ENCODE measurements at regions not wholly inside any gene's neighbourhood (a gene's known extent, or its start where the extent isn't known, plus 50 kb on each side); places are given as distances from the start of the nearest gene placed in this dataset.

DNA sequence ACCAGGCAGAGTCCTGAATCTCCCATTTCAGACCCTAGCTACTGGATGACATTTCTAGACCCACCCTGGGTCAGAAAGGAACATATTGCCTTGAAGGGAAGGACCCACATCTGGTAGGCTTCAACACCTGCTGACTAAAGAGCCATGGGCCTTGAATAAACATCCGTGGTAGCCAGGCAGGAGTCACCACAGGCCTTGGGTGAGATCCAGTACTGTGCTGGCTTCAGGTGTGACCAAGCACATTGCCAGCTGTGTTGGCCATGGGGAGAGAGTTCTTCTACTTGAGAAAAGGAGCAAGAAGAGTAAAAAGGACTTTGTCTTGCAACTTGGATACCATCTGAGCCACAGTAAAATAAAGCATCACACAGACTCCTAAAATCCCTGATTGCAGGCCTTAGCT, 332.6 kb downstream of the SLC16A7 start:
- no peak for DNase-seq (ENCODE audit: low read depth in 2 of 2)

DNA sequence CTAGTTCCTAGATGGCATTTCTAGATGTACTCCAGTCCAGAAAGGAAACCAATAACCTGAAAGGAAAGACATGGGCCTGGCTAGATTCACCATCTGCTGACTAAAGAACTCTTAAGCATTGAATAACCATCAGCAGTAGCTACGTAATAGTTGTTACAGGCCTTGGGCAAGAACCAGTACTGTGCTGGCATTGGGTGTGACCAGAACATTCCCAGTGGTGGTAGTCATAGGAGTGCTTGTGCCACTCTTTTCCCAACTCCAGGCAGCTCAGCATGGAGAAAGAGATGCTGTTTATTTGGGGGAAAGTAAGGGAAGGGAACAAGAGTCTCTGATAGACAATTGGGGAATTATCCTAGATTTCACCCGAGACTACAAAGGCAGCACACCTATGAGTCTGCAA, 333.3 kb downstream of the SLC16A7 start:
- DNase-seq (ENCODE audit: low read depth in 2 of 2), result no peak

DNA sequence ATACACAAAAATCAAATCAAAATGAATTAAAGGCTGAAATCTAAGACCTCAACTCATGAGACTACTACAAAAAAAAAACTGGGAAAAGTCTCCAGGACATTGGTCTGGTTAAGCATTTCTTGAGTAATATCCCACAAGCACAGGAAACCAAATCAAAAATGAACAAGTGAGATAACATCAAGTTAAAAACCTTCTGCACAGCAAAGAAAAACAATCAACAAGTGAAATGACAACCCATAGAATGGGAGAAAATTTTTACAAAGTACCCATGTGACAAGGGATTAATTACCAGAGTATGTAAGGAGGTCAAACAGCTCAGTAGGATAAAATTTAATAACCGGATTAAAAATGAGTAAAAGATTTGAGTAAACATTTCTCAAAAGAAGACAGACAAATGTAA, 338.7 kb downstream of the SLC16A7 start:
- no peak for DNase-seq (ENCODE audit: low read depth in 2 of 2)

DNA sequence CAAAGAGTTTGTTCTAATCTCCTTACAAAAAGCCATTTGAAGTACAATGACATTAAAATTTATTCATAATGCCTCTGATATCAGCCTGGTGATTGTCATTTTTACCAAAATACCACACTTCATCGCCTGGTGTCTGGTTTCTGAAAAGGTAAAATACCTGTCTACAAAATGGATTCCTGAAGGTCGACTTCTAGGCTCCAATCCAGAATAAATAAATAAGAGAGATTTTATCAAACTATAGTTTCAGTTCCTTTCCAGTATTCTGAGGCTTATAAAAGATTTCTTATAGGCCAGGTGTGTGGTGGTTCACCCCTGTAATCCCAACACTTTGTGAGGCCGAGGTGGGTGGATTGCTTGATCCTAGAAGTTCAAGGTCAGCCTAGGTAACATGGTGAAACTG, 340.7 kb downstream of the SLC16A7 start:
- DNase-seq (ENCODE audit: low read depth in 2 of 2), result no peak

DNA sequence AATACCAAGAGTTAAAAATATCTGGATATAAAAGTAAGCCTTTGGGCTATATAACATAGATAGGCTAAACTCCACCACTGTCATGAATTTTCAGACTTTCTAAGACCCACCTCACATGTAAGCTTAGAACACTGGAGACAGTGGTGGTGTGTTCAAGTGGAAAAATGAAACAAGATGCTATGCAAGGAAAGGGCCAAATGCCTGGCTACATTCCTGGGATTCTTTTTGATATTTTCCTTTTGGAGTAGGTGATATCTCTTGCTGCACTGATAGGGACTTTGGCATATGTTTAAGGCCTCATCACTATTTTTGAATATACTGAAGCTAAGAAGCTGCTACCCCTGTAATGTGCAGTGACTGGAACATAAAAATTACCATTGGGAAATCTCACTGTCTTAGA, 341.3 kb downstream of the SLC16A7 start:
- no peak for DNase-seq (ENCODE audit: low read depth in 2 of 2)

DNA sequence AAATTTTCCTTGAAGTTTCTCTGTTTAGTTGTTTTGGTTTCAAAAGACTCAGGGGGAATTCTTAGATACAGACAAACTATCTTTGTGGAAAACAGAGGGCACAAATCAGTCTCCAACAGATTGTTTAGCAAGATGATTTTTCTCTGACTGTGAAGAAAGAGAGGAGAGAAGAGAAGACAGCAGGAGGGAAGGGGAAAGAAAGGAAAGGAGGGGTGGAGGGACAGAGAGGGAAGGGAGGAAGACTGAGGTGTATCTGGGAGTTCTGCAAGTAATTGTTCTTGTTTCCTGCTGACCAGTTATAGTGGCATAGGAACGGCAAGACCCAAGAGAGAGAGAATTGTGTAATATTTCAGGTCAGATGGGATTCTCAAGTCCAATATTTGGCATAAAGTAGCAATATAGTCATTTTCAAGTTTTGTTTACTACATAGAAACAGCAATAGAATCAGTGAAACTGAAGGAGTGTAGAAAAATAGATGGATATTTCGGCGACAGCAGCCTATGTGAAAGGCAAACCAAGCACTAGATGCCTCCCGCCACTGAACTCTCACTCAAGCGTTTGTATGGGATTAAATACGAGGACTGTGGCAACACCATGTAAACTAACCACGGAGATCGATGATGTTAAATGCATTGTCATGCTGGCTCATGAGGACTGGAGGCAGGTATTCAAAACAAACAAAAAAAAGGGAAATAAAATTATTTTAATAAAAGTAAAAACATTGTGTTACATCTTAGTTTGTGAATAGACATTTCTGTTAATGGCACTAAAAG, 342.5 kb downstream of the SLC16A7 start:
- DNase-seq (ENCODE audit: low read depth in 2 of 2), result no peak

DNA sequence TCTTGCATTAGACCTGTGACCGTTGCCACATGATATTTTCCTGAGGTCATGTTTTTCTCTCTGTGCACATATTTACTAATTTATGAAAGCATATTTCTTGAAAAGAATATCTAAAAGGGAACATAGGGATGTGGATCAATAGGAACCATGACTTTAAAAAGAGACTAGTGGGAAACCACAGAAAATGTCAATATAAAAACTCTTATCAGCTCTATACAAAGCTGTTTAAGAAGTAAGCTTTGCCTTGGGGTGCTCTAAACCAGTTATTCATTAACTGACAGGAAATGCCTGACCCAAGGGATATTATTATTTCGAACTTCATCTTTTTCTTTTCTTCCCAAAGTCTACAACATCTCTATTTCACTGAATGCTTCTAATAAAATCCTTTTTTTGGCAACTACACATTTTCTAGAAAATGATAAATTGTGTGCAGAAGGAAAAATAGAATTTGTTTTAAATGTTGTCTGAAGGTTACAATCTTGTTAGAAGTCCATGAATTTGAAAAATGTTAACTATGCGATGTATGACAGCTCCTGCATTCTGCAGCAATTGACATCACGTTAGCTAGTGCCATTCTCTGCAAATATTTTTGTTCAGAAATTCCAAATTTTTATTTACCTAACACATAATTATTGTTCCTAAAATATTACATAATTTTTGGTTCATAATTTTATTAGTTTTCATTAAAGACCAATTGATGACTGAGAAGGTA, 345.0 kb downstream of the SLC16A7 start:
- no peak for DNase-seq (ENCODE audit: low read depth in 2 of 2)

DNA sequence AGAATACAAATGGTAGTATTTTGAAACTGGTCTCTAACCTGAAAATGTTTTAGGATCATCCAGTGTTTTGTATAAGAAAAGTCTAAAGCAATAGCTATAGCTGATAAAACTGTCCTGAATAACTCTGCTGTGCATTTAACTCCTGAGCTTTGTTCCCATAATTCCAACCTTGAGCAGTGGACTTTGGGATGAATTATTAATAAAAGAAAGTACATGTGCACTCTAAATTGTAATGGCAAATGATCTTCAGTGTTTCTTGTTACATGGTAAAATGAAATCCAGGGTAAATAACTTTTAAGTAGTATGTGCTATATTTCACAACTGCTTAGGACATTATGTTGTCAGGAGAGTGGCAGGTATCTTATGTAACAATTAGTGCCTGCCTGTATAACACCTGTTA, 345.6 kb downstream of the SLC16A7 start:
- DNase-seq (ENCODE audit: low read depth in 2 of 2), result no peak

DNA sequence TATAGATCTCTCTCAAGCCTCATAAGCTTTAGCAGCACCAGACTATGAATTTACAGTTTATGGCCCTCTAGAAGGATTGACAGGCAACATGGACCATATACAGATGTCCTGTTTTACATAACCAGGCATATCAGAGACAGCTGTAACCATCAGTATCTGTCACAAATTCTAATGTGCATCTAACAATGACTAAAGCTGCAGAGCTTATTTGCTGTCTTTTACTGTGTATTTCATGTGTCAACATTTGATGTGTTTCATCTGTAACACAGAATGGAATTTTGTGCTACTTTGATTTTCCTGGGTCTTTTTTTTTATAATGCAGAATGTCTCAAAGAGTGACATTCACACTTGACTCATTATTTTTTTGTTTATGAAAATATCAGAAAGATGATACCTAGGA, 348.3 kb downstream of the SLC16A7 start:
- DNase-seq (ENCODE audit: low read depth in 2 of 2), result no peak

DNA sequence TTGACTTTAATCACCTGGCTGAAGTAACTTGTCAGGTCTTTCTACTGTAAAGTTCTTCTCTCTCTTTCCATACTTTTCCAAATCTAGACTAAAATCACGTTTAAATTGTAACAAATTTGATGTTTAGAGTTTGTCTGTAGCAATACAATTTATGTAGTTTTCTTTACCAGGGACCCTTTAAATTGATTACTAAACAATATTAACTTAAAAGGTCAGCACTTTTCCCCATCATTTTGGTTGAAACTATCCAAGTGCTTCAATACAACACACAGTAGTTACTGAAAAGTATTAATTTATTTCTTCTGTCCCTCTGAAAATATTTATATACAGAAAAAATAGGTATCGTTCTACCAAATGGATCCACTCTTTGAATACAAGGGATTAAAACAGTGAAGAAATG, 350.8 kb downstream of the SLC16A7 start:
- DNase-seq (ENCODE audit: low read depth in 2 of 2), result no peak

DNA sequence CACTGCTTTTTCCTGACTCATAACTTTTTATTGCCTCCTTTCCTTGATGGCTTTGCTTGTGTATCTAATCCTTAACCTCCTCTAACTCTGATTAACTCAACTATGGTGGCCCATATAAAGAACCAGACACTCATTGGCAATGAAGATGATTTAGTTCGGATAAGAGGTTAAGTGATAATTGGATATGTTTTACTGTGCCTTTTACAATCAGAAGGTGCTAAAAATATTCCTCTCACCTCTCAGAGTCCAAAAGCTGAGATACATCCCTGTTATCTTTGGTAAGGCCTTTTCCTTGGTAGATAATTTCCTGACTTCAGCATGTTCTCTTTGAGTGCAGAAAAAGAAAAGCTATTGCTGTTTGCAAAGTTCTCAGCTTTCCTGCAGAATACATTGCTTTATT, 367.7 kb downstream of the SLC16A7 start:
- no peak for DNase-seq (ENCODE audit: low read depth in 2 of 2)

DNA sequence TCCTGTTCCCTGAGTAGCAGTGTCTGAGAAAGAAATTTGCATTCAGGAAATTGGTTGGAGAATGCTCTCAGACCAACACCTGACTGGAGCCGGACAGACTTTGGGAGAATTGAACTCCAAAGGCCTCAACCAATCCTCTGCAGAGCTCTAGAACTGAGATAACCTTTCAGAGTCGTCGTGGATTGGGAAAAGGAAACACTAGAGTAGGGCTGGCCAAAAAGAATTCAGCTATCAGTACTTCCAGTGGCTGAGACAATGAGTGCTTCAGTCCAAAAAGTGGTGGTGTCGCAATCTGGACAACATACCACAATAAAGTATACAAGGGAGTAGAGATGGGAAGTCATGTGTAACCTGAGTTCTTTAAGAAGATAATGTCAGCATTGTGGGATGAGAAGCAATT, 377.1 kb downstream of the SLC16A7 start:
- DNase-seq (ENCODE audit: low read depth in 2 of 2), result no peak

DNA sequence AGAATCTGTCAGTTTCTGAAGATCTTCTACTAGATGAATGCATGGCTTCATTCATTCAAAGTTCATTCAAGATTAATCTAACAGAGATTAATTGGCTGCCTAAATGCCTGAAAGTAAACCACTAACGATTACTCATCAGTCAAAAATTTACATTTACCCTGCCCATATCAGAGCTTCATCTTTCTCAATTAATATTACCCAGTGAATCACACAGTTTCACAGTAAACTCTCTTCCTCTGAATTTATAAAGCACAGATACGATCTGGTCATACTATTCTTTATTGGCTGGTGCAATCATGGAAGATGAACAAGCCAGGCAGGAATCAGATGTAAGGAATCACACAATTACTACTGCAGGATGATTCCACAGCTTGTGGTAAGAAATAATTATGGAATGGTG, 377.7 kb downstream of the SLC16A7 start:
- no peak for DNase-seq (ENCODE audit: low read depth in 2 of 2)

DNA sequence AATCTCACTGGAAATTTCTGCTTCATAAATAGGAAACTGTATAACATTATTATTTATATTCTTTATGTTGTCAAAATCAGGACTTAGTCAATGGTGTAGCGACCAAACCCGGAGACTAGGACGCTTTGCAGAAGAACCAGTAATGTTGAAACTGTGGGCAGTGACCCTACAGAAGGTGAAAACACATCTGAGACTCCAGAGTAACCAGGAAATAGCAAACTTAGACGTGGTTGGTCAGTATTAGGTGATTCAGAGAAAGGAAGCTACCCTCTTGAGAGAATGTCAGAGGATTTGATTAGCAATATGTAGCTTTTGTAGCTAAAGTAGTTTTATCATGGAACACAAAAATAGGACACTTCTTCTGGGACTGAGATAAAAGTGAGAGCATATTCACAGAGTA, 381.9 kb downstream of the SLC16A7 start:
- no peak for DNase-seq (ENCODE audit: low read depth in 2 of 2)

DNA sequence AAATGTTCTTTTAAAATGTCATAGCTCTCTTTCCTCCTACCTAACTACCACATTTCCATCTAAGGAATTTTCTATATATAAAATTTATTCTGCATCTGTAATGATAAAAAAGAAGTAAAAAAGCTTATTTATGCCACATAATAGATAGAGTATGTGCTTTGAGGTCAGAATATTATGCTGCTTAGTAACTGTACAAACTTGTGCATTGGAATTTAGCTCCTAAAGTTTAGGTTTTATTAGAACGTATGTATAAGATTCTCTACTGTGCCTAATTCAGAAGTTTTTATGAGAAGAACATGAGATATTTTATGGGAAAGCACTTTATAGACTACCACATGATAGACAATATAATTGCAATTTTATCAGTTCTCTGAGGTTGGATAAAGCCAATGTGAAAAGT, 384.6 kb downstream of the SLC16A7 start:
- DNase-seq (ENCODE audit: low read depth in 2 of 2), result no peak

DNA sequence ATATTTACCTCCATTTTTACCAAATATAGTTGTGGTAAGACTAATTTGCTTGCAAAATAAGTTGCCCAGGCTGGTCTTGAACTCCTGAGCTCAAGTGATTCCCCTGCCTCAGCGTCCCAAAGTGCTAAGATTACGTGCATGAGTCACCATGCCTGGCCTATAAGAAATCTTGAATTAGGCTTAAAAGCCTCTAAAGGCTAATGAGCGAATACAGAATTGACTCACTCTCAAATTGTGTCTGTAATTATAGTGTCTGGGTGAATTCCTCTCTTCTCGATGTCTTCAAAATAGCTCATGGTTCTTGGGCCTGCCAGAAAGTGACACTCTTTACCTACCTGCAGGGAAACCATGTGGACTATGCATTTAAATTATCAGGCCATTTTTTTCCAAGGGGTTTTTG, 403.5 kb downstream of the SLC16A7 start:
- no peak for DNase-seq (ENCODE audit: low read depth in 2 of 2)

DNA sequence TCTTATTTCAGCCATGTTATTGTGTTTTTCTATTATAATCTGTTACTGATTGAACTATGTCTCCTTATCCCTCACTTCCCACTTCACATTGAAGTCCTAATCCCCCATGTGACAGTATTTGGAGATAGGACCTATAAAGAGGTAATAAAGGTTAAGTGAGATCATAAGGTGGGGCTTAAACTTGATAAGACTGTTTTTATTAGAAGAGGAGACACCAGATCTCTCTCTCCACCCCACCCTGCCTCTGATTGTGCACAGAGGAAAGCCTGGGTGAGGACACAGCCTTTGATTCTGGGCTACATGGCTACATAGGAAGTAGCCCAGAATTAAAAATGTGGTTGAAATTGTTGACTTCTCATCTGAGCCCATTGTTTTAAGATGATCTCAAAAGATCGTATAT, 414.7 kb downstream of the SLC16A7 start:
- DNase-seq (ENCODE audit: low read depth in 2 of 2), result no peak

DNA sequence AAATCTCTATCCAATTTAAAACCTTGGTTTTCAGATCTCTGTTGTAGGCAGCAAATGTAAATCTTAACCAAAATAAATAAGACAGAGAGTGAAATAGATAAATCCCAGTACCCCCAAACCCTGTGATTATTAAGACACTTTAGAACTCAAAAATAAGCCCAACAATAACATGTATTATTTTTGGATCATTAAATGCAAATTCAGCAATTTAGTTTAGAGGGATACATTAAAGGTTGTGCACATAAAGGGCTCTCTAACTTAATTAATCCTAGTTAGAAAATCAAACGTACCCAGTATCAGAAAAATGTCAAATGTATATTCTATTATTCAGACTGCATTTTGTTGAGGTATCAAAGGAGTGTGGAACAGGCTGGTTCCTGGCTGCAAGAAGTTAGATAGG, 416.8 kb downstream of the SLC16A7 start:
- DNase-seq (ENCODE audit: low read depth in 2 of 2), result no peak

DNA sequence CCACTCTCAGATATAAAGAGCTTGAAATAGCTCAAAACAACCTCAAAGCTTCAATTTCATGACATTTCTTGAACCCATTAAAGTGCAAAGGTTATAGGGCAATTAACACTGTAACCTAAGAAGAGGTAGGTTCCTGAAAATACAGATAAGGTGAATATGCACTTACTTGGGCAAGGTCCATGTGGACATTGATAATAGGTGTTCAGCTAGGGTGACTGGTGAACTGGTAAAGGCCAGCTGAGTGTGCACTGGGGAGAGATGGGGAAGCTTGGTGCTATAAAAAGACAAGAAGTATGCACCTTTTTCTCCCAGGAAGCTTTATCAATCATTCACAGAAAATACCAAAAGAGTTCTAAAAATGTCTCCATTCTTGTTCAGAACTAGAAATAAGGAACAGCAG, 418.6 kb downstream of the SLC16A7 start:
- DNase-seq (ENCODE audit: low read depth in 2 of 2), result no peak

DNA sequence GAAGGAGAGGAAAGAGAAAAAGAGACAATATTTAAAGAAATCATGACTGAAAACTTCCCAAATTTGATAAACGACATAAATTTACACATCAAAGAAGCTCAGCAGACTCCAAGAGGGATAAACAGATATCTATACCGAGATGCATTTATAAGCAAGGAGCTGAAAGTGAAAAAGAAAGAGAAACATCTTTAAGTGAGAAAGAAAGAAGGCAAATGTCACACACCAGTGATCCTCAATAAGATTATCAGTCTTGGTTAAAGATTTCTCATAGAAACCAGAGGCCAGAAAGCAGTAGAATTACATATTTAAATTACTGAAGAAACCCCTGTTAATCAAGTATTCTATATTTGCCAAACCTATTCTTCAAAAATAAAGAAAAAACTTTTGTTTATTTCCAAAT, 424.2 kb downstream of the SLC16A7 start:
- DNase-seq (ENCODE audit: low read depth in 2 of 2), result no peak

DNA sequence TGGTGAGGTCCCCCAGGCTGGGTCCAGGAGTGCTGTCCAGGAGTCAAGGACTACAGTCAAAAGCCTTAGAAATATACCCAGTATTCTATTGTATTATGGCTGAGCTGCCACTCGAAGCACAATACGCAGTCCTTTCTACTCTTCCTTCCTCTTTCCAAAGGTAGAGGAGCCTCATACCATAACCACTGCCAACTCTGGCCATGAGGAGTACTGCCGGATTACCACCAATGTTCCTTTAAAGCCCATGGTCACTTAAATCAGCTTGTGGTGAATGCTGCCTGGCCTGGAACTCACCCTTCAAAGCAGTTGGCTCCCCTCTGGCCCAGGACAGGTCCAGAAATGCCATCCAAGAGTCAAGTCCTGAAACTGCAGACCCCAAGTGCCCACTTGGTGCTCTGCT, 425.4 kb downstream of the SLC16A7 start:
- no peak for DNase-seq (ENCODE audit: low read depth in 2 of 2)

DNA sequence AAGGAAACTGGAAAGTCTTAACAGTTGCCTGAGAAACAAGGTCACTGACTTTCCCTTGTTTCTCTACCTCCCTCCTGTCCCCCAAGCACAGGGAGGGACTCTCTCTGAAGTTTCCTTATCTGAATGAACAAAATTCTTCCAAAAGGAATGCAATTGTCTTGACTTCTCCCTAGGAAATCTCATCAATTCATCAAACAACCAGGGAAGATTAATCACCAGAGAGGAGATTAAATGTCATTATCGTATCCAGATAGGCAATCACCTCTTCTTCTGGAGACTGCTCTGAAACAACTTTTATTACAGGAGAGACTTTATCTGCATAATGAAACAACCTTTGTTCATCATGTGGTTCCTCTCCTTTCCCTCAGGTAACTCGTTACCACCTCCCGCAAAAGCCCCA, 431.4 kb downstream of the SLC16A7 start:
- no peak for DNase-seq (ENCODE audit: low read depth in 2 of 2)

DNA sequence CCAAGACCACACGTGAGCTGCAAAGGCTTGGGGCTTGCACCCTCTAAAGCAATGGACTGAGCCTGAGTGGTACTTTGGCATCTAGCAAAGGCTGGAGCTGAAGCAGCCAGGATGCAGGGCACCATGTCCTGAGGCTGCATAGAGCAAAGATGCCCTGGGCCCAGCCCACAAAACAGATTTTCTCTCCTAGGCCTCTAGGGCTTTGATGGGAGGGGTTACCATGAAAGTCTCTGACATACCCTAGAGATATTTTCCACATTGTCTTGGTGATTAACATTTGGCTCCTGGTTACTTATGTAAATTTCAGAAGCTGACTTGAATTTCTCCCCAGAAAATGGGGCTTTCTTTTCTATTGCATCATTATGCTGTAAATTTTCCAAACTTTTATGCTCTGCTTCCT, 438.3 kb downstream of the SLC16A7 start:
- DNase-seq (ENCODE audit: low read depth in 2 of 2), result no peak

Data from lung microvascular endothelial cell (primary cell).